IMR-90 (cell line): ENCODE measurements at regions not wholly inside any gene's neighbourhood (a gene's known extent, or its start where the extent isn't known, plus 50 kb on each side); places are given as distances from the start of the nearest gene placed in this dataset.

ENCODE experiments used
- ATAC-seq: fragments of 200-7000 bp; cut with Tn5 transposase; 2 replicates; pipeline ENCODE4 v1.9.1; 2020; ENCODE audit warnings: low read depth, mild to moderate bottlenecking, moderate library complexity
- BruUV-seq: library from RNA; stranded (reverse); fragments of 400-500 nt; replicated peaks from 2 replicates; lab custom pipeline; 2021; lab: Mats Ljungman, UMichigan
- CTCF ChIA-PET: fragments of 300-600 bp; formaldehyde crosslinking; extraction: SDS; loops from one replicate; lab custom pipeline; 2021; ENCODE audit warnings: antibody characterized with exemption; lab: Yijun Ruan, JAX
- POLR2A ChIA-PET: fragments of 300-600 bp; sonication (Branson Sonifier 250); formaldehyde crosslinking; loops from one replicate; lab custom pipeline; 2022; ENCODE audit warnings: antibody characterized with exemption; ENCODE audit not compliant: unreplicated experiment; lab: Charles Lee
- DNase-seq: peaks from one replicate; pipeline ENCODE4 v3.0.0; 2013
- H2AFZ ChIP-seq: replicated peaks from 2 replicates; pipeline ENCODE3; 2013; ENCODE audit warnings: low read length, mild to moderate bottlenecking; ENCODE audit not compliant: poor library complexity
- H2AK5ac ChIP-seq: 2 replicates; pipeline ENCODE4 v1.6.1; 2013; ENCODE audit warnings: low read depth, low read length, inconsistent platforms
- H2AK9ac ChIP-seq: replicated peaks from 2 replicates; pipeline ENCODE3; 2013; ENCODE audit warnings: mild to moderate bottlenecking, low read depth, low read length, moderate library complexity; ENCODE audit not compliant: poor library complexity
- H2BK120ac ChIP-seq: 2 replicates; pipeline ENCODE4 v1.6.1; 2013; ENCODE audit warnings: low read depth, low read length, inconsistent platforms
- H2BK15ac ChIP-seq: 3 replicates; pipeline ENCODE4 v1.6.1; 2013; ENCODE audit warnings: low read depth, low read length, inconsistent platforms
- H2BK20ac ChIP-seq: 2 replicates; pipeline ENCODE4 v1.6.1; 2013; ENCODE audit warnings: low read depth, mild to moderate bottlenecking, inconsistent platforms, low read length, moderate library complexity
- H2BK5ac ChIP-seq: 2 replicates; pipeline ENCODE4 v1.6.1; 2013; ENCODE audit warnings: mild to moderate bottlenecking, low read depth, low read length, inconsistent platforms; ENCODE audit not compliant: poor library complexity, severe bottlenecking
- H3K14ac ChIP-seq: replicated peaks from 2 replicates; pipeline ENCODE4 v1.6.1; 2013; ENCODE audit warnings: low read depth, low read length, inconsistent platforms
- H3K18ac ChIP-seq: 2 replicates; pipeline ENCODE4 v1.6.1; 2013; ENCODE audit warnings: low read depth, low read length, control low read depth
- H3K23ac ChIP-seq: 2 replicates; pipeline ENCODE4 v1.6.1; 2013; ENCODE audit warnings: low read depth, low read length, inconsistent platforms
- H3K27ac ChIP-seq: 2 replicates; pipeline ENCODE4 v1.5.1; 2013; ENCODE audit warnings: mild to moderate bottlenecking, control low read depth, low read length; ENCODE audit not compliant: insufficient read depth
- H3K27me3 ChIP-seq: 2 replicates; pipeline ENCODE4 v1.6.1; 2013; ENCODE audit warnings: low read length; ENCODE audit not compliant: control insufficient read depth, insufficient read depth
- H3K36me3 ChIP-seq: 2 replicates; pipeline ENCODE4 v1.6.1; 2013; ENCODE audit warnings: low read length, mixed read lengths; ENCODE audit not compliant: control insufficient read depth, insufficient read depth
- H3K4ac ChIP-seq: 2 replicates; pipeline ENCODE4 v1.6.1; 2013; ENCODE audit warnings: low read depth, low read length, inconsistent platforms
- H3K4me1 ChIP-seq: 2 replicates; pipeline ENCODE4 v1.6.1; 2013; ENCODE audit warnings: low read length, mixed read lengths; ENCODE audit not compliant: control insufficient read depth, insufficient read depth
- H3K4me2 ChIP-seq: 2 replicates; pipeline ENCODE4 v1.6.1; 2013; ENCODE audit warnings: low read depth, mild to moderate bottlenecking, control low read depth, low read length, moderate library complexity
- H3K4me3 ChIP-seq: 2 replicates; pipeline ENCODE4 v1.5.1; 2013; ENCODE audit warnings: low read depth, mild to moderate bottlenecking, control low read depth, low read length, moderate library complexity; ENCODE audit not compliant: insufficient read depth
- H3K56ac ChIP-seq: 2 replicates; pipeline ENCODE4 v1.6.1; 2013; ENCODE audit warnings: low read length, inconsistent platforms; ENCODE audit not compliant: insufficient read depth; ENCODE audit errors: extremely low read depth
- H3K79me1 ChIP-seq, 2 experiments: 2 replicates each; pipeline ENCODE4 v1.6.1; 2013; ENCODE audit warnings: low read length in 2 of 2, inconsistent platforms in 1 of 2, low read depth in 1 of 2
- H3K9ac ChIP-seq: 2 replicates; pipeline ENCODE4 v1.6.1; 2013; ENCODE audit warnings: low read depth, low read length, control low read depth
- H3K9me1 ChIP-seq: 2 replicates; pipeline ENCODE4 v1.6.1; 2013; ENCODE audit warnings: low read length, inconsistent platforms; ENCODE audit not compliant: insufficient read depth
- H3K9me3 ChIP-seq: 2 replicates; pipeline ENCODE4 v1.6.1; 2013; ENCODE audit warnings: low read length; ENCODE audit not compliant: control insufficient read depth, insufficient read depth
- H4K20me1 ChIP-seq: 2 replicates; pipeline ENCODE4 v1.6.1; 2013; ENCODE audit warnings: low read length, inconsistent platforms; ENCODE audit not compliant: insufficient read depth
- H4K5ac ChIP-seq: 2 replicates; pipeline ENCODE4 v1.6.1; 2013; ENCODE audit warnings: mild to moderate bottlenecking, low read depth, low read length, control low read depth
- H4K8ac ChIP-seq, 2 experiments: 2 replicates each; pipeline ENCODE4 v1.6.1; 2013; ENCODE audit warnings: low read depth in 2 of 2, low read length in 2 of 2, control low read depth in 1 of 2, inconsistent platforms in 1 of 2
- H4K91ac ChIP-seq: 2 replicates; pipeline ENCODE4 v1.6.1; 2013; ENCODE audit warnings: low read depth, low read length, inconsistent platforms; ENCODE audit not compliant: insufficient read depth
- CEBPB ChIP-seq: IDR thresholded peaks from 2 replicates; pipeline ENCODE4 v1.6.1; 2012; ENCODE audit warnings: low read depth, low read length, improper control_type of control experiment
- CHD1 ChIP-seq: IDR thresholded peaks from 2 replicates; pipeline ENCODE4 v1.6.1; 2012; ENCODE audit warnings: low read depth, low read length, improper control_type of control experiment
- CTCF ChIP-seq: conservative IDR thresholded peaks from 2 replicates; pipeline ENCODE4 v1.5.1; 2012; ENCODE audit warnings: mild to moderate bottlenecking, low read depth, low read length, improper control_type of control experiment
- FOS ChIP-seq: fragments of 150-350 bp; IDR thresholded peaks from 2 replicates; pipeline ENCODE4 v1.6.1; 2016; ENCODE audit warnings: low read depth, low read length
- MAFK ChIP-seq: IDR thresholded peaks from 2 replicates; pipeline ENCODE4 v1.6.1; 2012; ENCODE audit warnings: low read depth, low read length, improper control_type of control experiment
- MAZ ChIP-seq: IDR thresholded peaks from 2 replicates; pipeline ENCODE4 v1.6.1; 2012; ENCODE audit warnings: low read depth, mild to moderate bottlenecking, low read length, improper control_type of control experiment, moderate library complexity, borderline replicate concordance
- NFE2L2 ChIP-seq: fragments of 150-350 bp; IDR thresholded peaks from 2 replicates; pipeline ENCODE4 v1.6.1; 2016; ENCODE audit warnings: low read depth, mild to moderate bottlenecking, low read length
- POLR2A ChIP-seq: IDR thresholded peaks from 2 replicates; pipeline ENCODE4 v1.6.1; 2012; ENCODE audit warnings: mild to moderate bottlenecking, low read depth, low read length
- RAD21 ChIP-seq: IDR thresholded peaks from 2 replicates; pipeline ENCODE4 v1.6.1; 2012; ENCODE audit warnings: low read length, improper control_type of control experiment
- RCOR1 ChIP-seq: IDR thresholded peaks from 2 replicates; pipeline ENCODE4 v1.6.1; 2012; ENCODE audit warnings: mild to moderate bottlenecking, low read length, improper control_type of control experiment; ENCODE audit not compliant: insufficient replicate concordance
- RFX5 ChIP-seq: IDR thresholded peaks from 2 replicates; pipeline ENCODE4 v1.8.0; 2012; ENCODE audit warnings: low read depth, mild to moderate bottlenecking, low read length, moderate library complexity
- SMC3 ChIP-seq: fragments of 150-350 bp; IDR thresholded peaks from 2 replicates; pipeline ENCODE4 v1.6.1; 2016; ENCODE audit warnings: low read depth, mild to moderate bottlenecking, antibody characterized with exemption, low read length, moderate library complexity
- USF2 ChIP-seq: fragments of 150-350 bp; IDR thresholded peaks from 2 replicates; pipeline ENCODE4 v1.6.1; 2017; ENCODE audit warnings: mild to moderate bottlenecking, antibody characterized with exemption, low read length, low read depth
- WGBS, 2 experiments: methylation state at CpG; one replicate each; pipeline versions ENCODE4 v1.1.5 to v1.1.7; 2013; ENCODE audit warnings: missing lambda C conversion rate in 2 of 2; ENCODE audit not compliant: insufficient read length in 1 of 2; ENCODE audit errors: extremely low coverage in 2 of 2; 5-methylcytosine and 5-hydroxymethylcytosine counted together
- dilution Hi-C: fragments of 300-500 bp; cut with HindIII; formaldehyde crosslinking; loops from one replicate; pipeline ENCODE4 v1.14.3; 2018; ENCODE audit warnings: low sequenced_read_pairs; ENCODE audit not compliant: unreplicated experiment
- in situ Hi-C: fragments of 300-500 bp; cut with MboI; formaldehyde crosslinking; loops from 3 replicates; pipeline ENCODE4 v1.14.3; 2019; ENCODE audit warnings: low sequenced_read_pairs, inconsistent platforms, mixed read lengths
- intact Hi-C: fragments of 100-400 bp; cut with micrococcal nuclease; formaldehyde crosslinking; loops from 2 replicates; pipeline ENCODE4 v1.10.0; 2022
- TF ChIP-seq, protein P1 (sequence below): fragments of 150-350 bp; IDR thresholded peaks from 2 replicates; pipeline ENCODE4 v1.6.1; 2016; ENCODE audit warnings: low read depth, mild to moderate bottlenecking, low read length, moderate library complexity, borderline replicate concordance

DNA sequence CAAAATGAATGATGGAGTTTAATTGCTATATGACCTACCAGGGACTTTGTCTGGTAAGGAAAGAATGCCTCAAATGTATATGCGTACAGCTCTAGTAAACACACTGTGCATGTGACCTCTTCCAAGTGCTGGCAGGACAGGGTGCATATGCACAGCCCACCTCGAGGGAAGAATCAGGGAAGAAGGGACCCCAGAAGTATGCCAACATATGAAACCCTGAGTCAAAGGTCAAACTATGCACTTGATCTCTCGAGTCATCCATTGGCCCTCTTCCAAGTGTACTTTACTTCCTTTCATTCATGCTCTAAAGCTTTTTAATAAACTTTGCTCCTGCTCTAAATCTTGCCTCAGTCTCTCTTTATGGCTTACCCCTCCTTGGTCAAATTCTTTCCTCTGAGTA, 804.6 kb upstream of the COX7C start:
- H2BK5ac ChIP-seq = no peak overlapping the region
- no peak for TF ChIP-seq MAFK
- no peak for TF ChIP-seq CTCF
- TF ChIP-seq NFE2L2 = no peak
- TF ChIP-seq USF2 = no peak
- TF ChIP-seq MAZ = no peak
- no peak for TF ChIP-seq POLR2A
- no peak for TF ChIP-seq FOS
- TF ChIP-seq RAD21 = no peak
- no peak for TF ChIP-seq CEBPB
- TF ChIP-seq CHD1 = no peak
- TF ChIP-seq, protein P1, sequence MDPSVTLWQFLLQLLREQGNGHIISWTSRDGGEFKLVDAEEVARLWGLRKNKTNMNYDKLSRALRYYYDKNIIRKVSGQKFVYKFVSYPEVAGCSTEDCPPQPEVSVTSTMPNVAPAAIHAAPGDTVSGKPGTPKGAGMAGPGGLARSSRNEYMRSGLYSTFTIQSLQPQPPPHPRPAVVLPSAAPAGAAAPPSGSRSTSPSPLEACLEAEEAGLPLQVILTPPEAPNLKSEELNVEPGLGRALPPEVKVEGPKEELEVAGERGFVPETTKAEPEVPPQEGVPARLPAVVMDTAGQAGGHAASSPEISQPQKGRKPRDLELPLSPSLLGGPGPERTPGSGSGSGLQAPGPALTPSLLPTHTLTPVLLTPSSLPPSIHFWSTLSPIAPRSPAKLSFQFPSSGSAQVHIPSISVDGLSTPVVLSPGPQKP = no peak
- no peak for TF ChIP-seq RFX5
- TF ChIP-seq RCOR1 = no peak
- TF ChIP-seq SMC3 = no peak
- H2AK9ac ChIP-seq = no peak overlapping the region
- DNase-seq = no peak
- ChIA-PET POLR2A (no interaction called here), CTCF (no interaction called here)
- no peak overlapping the region for H3K4me3 ChIP-seq
- H3K9me3 ChIP-seq = peaks cover 11% of the 10 kb centered on the region
- no peak overlapping the region for H2AK5ac ChIP-seq
- H3K79me1 ChIP-seq = no peaks in the 10 kb centered on the region
- no peak overlapping the region for H3K4me2 ChIP-seq
- BruUV-seq = no TSS peak
- no peak overlapping the region for H3K56ac ChIP-seq
- H4K8ac ChIP-seq = no peak overlapping the region
- no peak overlapping the region for H2BK20ac ChIP-seq
- H3K14ac ChIP-seq = no peak overlapping the region
- no peak overlapping the region for H3K18ac ChIP-seq
- no peak overlapping the region for H3K23ac ChIP-seq
- no peaks in the 10 kb centered on the region for H4K20me1 ChIP-seq
- no peak overlapping the region for H3K27ac ChIP-seq
- no peaks in the 10 kb centered on the region for H3K4me1 ChIP-seq
- in situ Hi-C loops = no loop called here
- 0% methylated on average over 1 of the region's 3 CpGs; no CpG with 5 or more reads in 1 of the 2 experiments for WGBS, 2 experiments
- no peaks in the 10 kb centered on the region for H3K27me3 ChIP-seq
- dilution Hi-C loops = no loop called here
- no peaks in the 10 kb centered on the region for H3K36me3 ChIP-seq
- H3K9me1 ChIP-seq = no peaks in the 10 kb centered on the region
- no peak for ATAC-seq
- no peak overlapping the region for H3K9ac ChIP-seq
- no peak overlapping the region for H3K4ac ChIP-seq
- intact Hi-C loops = no loop called here
- H2BK120ac ChIP-seq = no peak overlapping the region
- no peak overlapping the region for H4K5ac ChIP-seq
- H2AFZ ChIP-seq = no peak overlapping the region
- no peak overlapping the region for H4K91ac ChIP-seq
- H2BK15ac ChIP-seq = no peak overlapping the region
